ENCODE measurements at regions not wholly inside any gene's neighbourhood (a gene's known extent, or its start where the extent isn't known, plus 50 kb on each side); places are given as distances from the start of the nearest gene placed in this dataset.

DNA sequence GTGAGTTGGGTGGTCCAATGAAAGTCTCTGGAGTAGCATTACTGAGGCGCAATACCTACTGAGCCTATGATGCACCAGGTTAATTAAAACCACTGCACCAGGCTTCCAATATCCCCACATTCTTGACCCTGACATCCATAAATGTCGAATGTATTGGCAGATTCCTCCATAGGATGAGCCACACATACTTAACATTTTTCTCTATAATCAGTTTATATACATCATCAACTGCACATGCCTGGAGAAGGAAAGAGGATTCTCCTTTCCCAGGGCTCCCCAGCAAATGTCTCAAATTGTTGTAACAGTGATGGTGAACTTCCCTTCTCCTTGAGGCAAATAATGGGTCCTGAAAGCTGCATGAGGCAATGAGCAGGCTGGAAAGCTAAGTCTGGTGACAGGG is 82.3 kb upstream of the LPP start:
- Histone ChIP-seq H3K27me3 (ENCODE audit: insufficient read depth, low read length, poor library complexity, severe bottlenecking) (no peaks in the 10 kb centered on the region), H3K4me1 (ENCODE audit: insufficient read depth, low read length) (no peaks in the 10 kb centered on the region), H3K9me3 (ENCODE audit: low read length) (no peaks in the 10 kb centered on the region), H3K27ac (ENCODE audit: low read depth, low read length) (no peak overlapping the region), H3K4me3 (ENCODE audit: low read length) (no peak overlapping the region), H3K36me3 (ENCODE audit: insufficient read depth, low read length) (no peaks in the 10 kb centered on the region)
- ChIA-PET POLR2A (no interaction called here), CTCF (no interaction called here)
- Mint-ChIP-seq H3K36me3 (no peaks in the 10 kb centered on the region), H3K27ac (no peak overlapping the region), H3K4me1 (no peaks in the 10 kb centered on the region), H3K27me3 (peaks cover 0 to 3% of the 10 kb centered on the region in 2 donors), H3K4me3 (no peak overlapping the region), H3K9me3 (no peaks in the 10 kb centered on the region)
- no peak for DNase-seq

DNA sequence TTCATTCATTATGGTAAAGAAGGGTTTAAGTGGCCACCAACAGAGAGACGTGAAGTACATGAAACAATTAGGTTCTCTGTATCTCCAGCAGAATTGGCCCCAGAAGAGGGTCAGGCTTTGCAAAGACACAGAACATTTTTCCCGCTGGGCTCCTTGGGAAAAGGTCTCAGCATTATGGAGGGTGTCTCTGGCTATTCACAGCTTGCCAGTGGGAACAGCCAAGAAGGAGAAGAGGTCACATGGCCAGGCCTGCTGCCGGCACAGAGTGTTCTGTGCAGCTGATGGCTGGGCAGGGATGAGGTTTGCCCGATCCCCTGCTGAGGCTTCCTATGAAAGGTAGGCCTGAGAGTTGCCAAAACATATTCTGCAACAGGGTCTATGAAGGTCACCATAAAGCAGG is 77.8 kb upstream of the LPP start:
- Histone ChIP-seq H3K4me1 (ENCODE audit: insufficient read depth, low read length) (no peaks in the 10 kb centered on the region), H3K36me3 (ENCODE audit: insufficient read depth, low read length) (no peaks in the 10 kb centered on the region), H3K9me3 (ENCODE audit: low read length) (no peaks in the 10 kb centered on the region), H3K4me3 (ENCODE audit: low read length) (no peak overlapping the region), H3K27ac (ENCODE audit: low read depth, low read length) (no peak overlapping the region), H3K27me3 (ENCODE audit: insufficient read depth, low read length, poor library complexity, severe bottlenecking) (no peaks in the 10 kb centered on the region)
- H3K4me1 Mint-ChIP-seq = no peaks in the 10 kb centered on the region
- no peak overlapping the region for H3K27ac Mint-ChIP-seq
- peaks cover 3 to 5% of the 10 kb centered on the region in 2 donors for H3K27me3 Mint-ChIP-seq
- ChIA-PET POLR2A (no interaction called here), CTCF (interaction anchor here (2.3 kb wide), 1 partner anchor 101 kb away, joined by 4 read pairs; no protein-coding TSS in a partner anchor)
- H3K9me3 Mint-ChIP-seq = peaks cover 0 to 6% (median 5%) of the 10 kb centered on the region in 5 donors
- H3K36me3 Mint-ChIP-seq = peaks cover 0 to 8% (median 2%) of the 10 kb centered on the region in 3 donors
- H3K4me3 Mint-ChIP-seq = no peak overlapping the region
- no peak for DNase-seq

DNA sequence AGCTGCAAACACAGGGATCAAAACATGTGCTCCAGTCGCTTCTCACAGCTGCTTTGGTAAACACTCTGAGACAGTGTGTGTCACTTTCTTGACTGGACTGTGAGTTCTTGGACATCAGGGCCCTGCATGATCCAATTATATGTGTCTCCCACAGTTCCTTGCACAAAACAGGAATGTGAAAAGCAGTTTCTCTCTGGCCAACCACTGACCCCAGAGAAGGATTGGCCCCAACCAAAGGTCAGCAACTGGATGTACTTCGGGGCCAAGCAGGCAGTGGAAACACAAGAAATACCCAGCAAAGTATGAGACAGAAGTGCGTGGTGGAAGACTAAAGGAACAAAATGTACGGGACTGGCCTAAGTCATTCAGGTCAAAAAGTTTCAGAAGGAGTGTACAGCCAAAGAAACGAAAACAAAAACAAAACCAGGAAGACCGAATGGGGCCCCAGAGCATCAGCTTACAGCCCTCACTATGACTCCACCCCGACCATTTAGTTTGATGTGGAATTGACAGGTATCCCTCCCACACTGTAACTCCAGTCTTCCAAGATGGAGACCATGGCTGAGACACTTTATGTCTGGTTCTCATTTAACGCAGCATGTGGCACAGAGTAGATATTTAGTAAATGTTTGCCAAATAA is 76.7 kb upstream of the LPP start:
- no peaks in the 10 kb centered on the region for H3K36me3 ChIP-seq (ENCODE audit: insufficient read depth, low read length)
- Mint-ChIP-seq H3K27ac (peak overlapping the region in 2 of 8 donors; percentile 30 to 61), H3K27me3 (peaks cover 0 to 5% of the 10 kb centered on the region in 2 donors), H3K9me3 (peaks cover 0 to 6% (median 5%) of the 10 kb centered on the region in 5 donors), H3K4me1 (no peaks in the 10 kb centered on the region), H3K36me3 (peaks cover 0 to 8% (median 2%) of the 10 kb centered on the region in 3 donors), H3K4me3 (no peak overlapping the region)
- DNase-seq = no peak
- no peaks in the 10 kb centered on the region for H3K27me3 ChIP-seq (ENCODE audit: insufficient read depth, low read length, poor library complexity, severe bottlenecking)
- no peak overlapping the region for H3K4me3 ChIP-seq (ENCODE audit: low read length)
- H3K4me1 ChIP-seq (ENCODE audit: insufficient read depth, low read length) = no peaks in the 10 kb centered on the region
- CTCF ChIA-PET = interaction anchor here (1.4 to 2.3 kb wide), 3 partner anchors 12 to 336 kb away, joined by 4 to 5 read pairs (median 4); no protein-coding TSS in a partner anchor
- H3K9me3 ChIP-seq (ENCODE audit: low read length) = no peaks in the 10 kb centered on the region
- POLR2A ChIA-PET = no interaction called here
- H3K27ac ChIP-seq (ENCODE audit: low read depth, low read length) = no peak overlapping the region

DNA sequence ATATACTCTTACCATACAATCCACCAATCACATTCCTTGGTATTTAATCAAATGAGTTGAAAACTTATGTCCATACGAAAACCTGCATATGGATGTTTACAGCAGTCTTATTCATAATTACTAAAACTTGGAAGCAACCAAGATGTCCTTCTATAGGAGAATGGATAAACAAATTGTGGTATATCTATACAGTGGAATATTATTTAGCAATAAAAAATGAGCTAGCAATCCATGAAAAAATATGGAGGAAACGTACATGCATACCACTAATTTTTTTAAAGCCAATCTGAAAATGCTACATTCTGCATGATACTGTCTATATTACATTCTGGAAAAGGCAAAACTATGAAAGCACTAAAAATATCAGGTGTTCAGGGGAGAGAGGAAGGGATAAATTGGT is 73.9 kb upstream of the LPP start:
- ChIA-PET CTCF (no interaction called here), POLR2A (interaction anchor here (0.6 kb wide), 1 partner anchor 583 kb away, joined by 3 read pairs; no protein-coding TSS in a partner anchor)
- Mint-ChIP-seq H3K4me3 (no peak overlapping the region), H3K36me3 (peaks cover 0 to 11% (median 2%) of the 10 kb centered on the region in 3 donors), H3K9me3 (peaks cover 0 to 6% (median 5%) of the 10 kb centered on the region in 5 donors), H3K4me1 (no peaks in the 10 kb centered on the region), H3K27me3 (peaks cover 0 to 5% of the 10 kb centered on the region in 2 donors), H3K27ac (peak overlapping the region in 1 of 8 donors; percentile 25)
- Histone ChIP-seq H3K27ac (ENCODE audit: low read depth, low read length) (no peak overlapping the region), H3K4me3 (ENCODE audit: low read length) (no peak overlapping the region), H3K36me3 (ENCODE audit: insufficient read depth, low read length) (no peaks in the 10 kb centered on the region), H3K4me1 (ENCODE audit: insufficient read depth, low read length) (no peaks in the 10 kb centered on the region), H3K27me3 (ENCODE audit: insufficient read depth, low read length, poor library complexity, severe bottlenecking) (no peaks in the 10 kb centered on the region), H3K9me3 (ENCODE audit: low read length) (no peaks in the 10 kb centered on the region)
- no peak for DNase-seq

DNA sequence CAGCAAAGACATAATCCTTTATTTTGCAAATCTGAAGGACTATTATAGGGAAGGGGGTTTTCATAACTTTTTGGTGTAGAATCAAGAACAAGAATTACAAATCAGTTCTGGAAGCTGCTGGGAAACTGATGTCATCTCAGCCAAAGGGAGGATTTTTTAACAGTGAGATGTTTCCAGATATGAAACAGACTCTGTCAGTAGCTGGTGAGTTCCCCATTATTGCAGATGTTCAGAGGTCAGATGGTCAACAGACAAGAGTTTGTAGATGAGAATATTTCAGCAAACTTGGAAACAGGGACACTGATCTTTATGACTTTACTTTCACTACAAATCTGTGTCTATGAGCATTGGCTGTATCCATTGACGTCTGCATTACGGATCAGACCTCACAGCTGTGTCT is 71.9 kb upstream of the LPP start:
- no peaks in the 10 kb centered on the region for H3K27me3 ChIP-seq (ENCODE audit: insufficient read depth, low read length, poor library complexity, severe bottlenecking)
- H3K9me3 ChIP-seq (ENCODE audit: low read length) = no peaks in the 10 kb centered on the region
- H3K4me1 ChIP-seq (ENCODE audit: insufficient read depth, low read length) = no peaks in the 10 kb centered on the region
- Mint-ChIP-seq H3K36me3 (peaks cover 0 to 11% (median 2%) of the 10 kb centered on the region in 3 donors), H3K27ac (no peak overlapping the region), H3K4me3 (no peak overlapping the region), H3K27me3 (peaks cover 0 to 5% of the 10 kb centered on the region in 2 donors), H3K4me1 (no peaks in the 10 kb centered on the region), H3K9me3 (peaks cover 0 to 7% (median 6%) of the 10 kb centered on the region in 5 donors)
- no peaks in the 10 kb centered on the region for H3K36me3 ChIP-seq (ENCODE audit: insufficient read depth, low read length)
- DNase-seq = no peak
- no peak overlapping the region for H3K4me3 ChIP-seq (ENCODE audit: low read length)
- no peak overlapping the region for H3K27ac ChIP-seq (ENCODE audit: low read depth, low read length)
- POLR2A ChIA-PET = no interaction called here
- CTCF ChIA-PET = no interaction called here

DNA sequence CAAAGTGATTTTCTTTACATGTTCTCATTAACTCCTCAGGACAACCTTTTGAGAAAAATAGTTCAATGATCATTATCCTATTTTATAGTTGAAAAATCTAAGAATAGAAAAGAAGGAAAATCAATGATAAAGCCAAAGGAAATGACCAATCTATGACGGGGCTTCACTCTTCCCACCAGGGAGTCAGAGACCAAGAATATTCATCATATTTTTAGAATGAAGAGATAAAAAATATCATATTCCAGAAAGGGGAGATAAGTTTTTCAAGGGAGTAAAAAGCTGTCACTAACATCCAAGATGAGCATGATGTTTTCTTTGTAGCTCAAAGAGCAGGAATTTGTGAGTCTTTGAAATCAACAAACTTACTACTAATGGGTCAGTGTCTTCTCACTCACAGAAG is 71.5 kb upstream of the LPP start:
- peaks cover 0 to 7% (median 6%) of the 10 kb centered on the region in 5 donors for H3K9me3 Mint-ChIP-seq
- no peak overlapping the region for H3K27ac Mint-ChIP-seq
- H3K27me3 Mint-ChIP-seq = peaks cover 0 to 5% of the 10 kb centered on the region in 2 donors
- peaks cover 0 to 11% (median 2%) of the 10 kb centered on the region in 3 donors for H3K36me3 Mint-ChIP-seq
- no peak overlapping the region for H3K4me3 ChIP-seq (ENCODE audit: low read length)
- DNase-seq = no peak
- CTCF ChIA-PET = no interaction called here
- no peak overlapping the region for H3K27ac ChIP-seq (ENCODE audit: low read depth, low read length)
- no peaks in the 10 kb centered on the region for H3K36me3 ChIP-seq (ENCODE audit: insufficient read depth, low read length)
- no peaks in the 10 kb centered on the region for H3K27me3 ChIP-seq (ENCODE audit: insufficient read depth, low read length, poor library complexity, severe bottlenecking)
- no peaks in the 10 kb centered on the region for H3K9me3 ChIP-seq (ENCODE audit: low read length)
- no peaks in the 10 kb centered on the region for H3K4me1 Mint-ChIP-seq
- H3K4me1 ChIP-seq (ENCODE audit: insufficient read depth, low read length) = no peaks in the 10 kb centered on the region
- POLR2A ChIA-PET = no interaction called here
- H3K4me3 Mint-ChIP-seq = no peak overlapping the region

DNA sequence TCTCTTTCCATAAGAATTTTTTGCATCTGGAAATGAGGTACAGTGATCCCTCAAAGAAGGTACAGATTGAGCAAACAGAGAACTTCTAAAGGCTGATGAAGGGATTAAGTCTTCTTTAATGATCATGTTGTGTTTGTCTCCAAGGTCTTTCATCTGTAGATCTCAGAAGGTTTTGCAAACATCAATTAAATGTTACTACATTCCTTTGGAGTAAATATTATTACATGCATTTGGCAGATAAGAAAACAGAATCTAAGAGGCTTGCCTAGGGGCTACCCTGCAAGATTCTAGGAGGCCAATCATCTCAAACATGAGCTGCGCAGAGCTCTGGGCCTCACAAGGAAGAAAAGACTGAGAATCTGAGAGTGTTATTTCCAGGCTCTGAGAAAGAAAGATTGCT is 70.9 kb upstream of the LPP start:
- Mint-ChIP-seq H3K4me3 (no peak overlapping the region), H3K36me3 (peaks cover 0 to 11% (median 2%) of the 10 kb centered on the region in 3 donors), H3K4me1 (no peaks in the 10 kb centered on the region), H3K27me3 (peaks cover 0 to 5% of the 10 kb centered on the region in 2 donors), H3K9me3 (peaks cover 0 to 7% (median 6%) of the 10 kb centered on the region in 5 donors), H3K27ac (no peak overlapping the region)
- H3K36me3 ChIP-seq (ENCODE audit: insufficient read depth, low read length) = no peaks in the 10 kb centered on the region
- H3K4me1 ChIP-seq (ENCODE audit: insufficient read depth, low read length) = no peaks in the 10 kb centered on the region
- no peak for DNase-seq
- no peaks in the 10 kb centered on the region for H3K9me3 ChIP-seq (ENCODE audit: low read length)
- ChIA-PET POLR2A (no interaction called here), CTCF (no interaction called here)
- H3K27ac ChIP-seq (ENCODE audit: low read depth, low read length) = no peak overlapping the region
- no peaks in the 10 kb centered on the region for H3K27me3 ChIP-seq (ENCODE audit: insufficient read depth, low read length, poor library complexity, severe bottlenecking)
- no peak overlapping the region for H3K4me3 ChIP-seq (ENCODE audit: low read length)

DNA sequence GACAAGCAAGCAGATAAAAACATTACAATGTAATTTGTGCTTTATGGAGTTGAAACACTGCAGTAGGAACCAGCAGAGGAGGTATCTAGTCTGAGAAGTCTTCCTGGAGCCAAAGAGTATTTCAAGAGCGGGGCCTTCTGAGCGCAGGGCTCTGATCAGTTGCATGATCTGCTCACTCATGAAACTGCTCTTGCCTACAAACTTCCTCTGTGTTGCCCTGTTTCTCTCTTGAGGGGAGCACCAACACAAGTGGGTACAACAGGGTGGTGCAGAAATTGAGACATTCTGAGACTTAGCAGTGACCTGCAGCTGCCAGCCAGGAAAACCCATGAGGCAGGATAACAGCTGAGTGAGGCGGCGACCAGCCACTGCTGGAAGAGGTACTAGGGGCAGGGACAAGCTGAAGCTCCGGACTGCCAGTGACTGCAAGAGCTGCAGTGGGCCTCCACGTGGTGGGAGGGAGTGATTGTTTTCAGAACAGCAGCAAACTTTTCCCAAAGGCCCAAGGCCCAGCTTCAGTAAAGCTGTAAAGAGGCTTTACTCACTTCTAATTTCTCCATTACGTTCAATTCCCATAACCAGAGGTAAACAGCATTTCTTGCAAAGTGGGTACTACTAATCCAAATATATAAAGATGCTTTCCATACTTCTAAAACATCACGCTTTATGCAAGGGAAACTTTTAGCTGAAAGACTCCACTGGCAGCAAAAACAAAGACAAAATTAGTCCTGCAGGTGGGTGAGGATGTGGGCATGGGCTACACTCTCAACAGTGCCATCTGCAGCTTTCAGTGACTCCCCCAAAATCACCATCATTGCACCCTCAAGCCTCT is 69.0 kb upstream of the LPP start:
- Histone ChIP-seq H3K4me1 (ENCODE audit: insufficient read depth, low read length) (no peaks in the 10 kb centered on the region), H3K27ac (ENCODE audit: low read depth, low read length) (no peak overlapping the region), H3K36me3 (ENCODE audit: insufficient read depth, low read length) (no peaks in the 10 kb centered on the region), H3K27me3 (ENCODE audit: insufficient read depth, low read length, poor library complexity, severe bottlenecking) (no peaks in the 10 kb centered on the region), H3K9me3 (ENCODE audit: low read length) (no peaks in the 10 kb centered on the region), H3K4me3 (ENCODE audit: low read length) (no peak overlapping the region)
- H3K36me3 Mint-ChIP-seq = peaks cover 0 to 9% (median 0%) of the 10 kb centered on the region in 3 donors
- H3K27me3 Mint-ChIP-seq = peaks cover 0 to 3% of the 10 kb centered on the region in 2 donors
- ChIA-PET POLR2A (no interaction called here), CTCF (no interaction called here)
- no peak for DNase-seq
- H3K4me3 Mint-ChIP-seq = no peak overlapping the region
- peaks cover 0 to 5% (median 3%) of the 10 kb centered on the region in 5 donors for H3K9me3 Mint-ChIP-seq
- no peaks in the 10 kb centered on the region for H3K4me1 Mint-ChIP-seq
- H3K27ac Mint-ChIP-seq = no peak overlapping the region

All from CD8-positive, alpha-beta memory T cell (primary cell).